ENCODE measurements at regions not wholly inside any gene's neighbourhood (a gene's known extent, or its start where the extent isn't known, plus 50 kb on each side); places are given as distances from the start of the nearest gene placed in this dataset.

DNA sequence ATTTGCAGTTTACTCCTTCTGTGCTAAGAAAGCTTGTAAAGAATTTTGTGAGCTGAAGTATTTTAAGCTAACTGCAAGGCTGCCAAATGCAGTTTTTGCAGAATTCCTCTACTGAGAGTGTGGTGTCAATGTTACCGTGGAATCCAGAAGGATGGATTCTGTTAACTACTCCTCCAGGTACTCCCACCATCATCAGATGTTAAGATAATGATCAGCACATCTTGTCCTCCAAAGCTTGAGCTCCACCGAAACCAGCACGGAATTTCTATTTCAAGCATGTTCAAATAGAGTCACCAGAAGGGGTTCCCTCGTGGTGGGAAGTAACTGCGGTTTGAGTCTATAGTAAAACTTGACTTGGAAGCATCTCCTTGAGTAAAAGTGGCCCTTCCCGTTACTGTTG, 64.3 kb upstream of the CDKN3 start:
- no peak for TF ChIP-seq CTCF (IDR thresholded peaks at IDR 0.05)
- TF ChIP-seq POLR2A (IDR thresholded peaks at IDR 0.05) = no peak

All from right lobe of liver (tissue), 4 donors.